IMR-90 (cell line): ENCODE measurements at regions not wholly inside any gene's neighbourhood (a gene's known extent, or its start where the extent isn't known, plus 50 kb on each side); places are given as distances from the start of the nearest gene placed in this dataset.

Experiments used
- ATAC-seq: fragments of 200-7000 bp; cut with Tn5 transposase; 2 replicates; pipeline ENCODE4 v1.9.1; 2020; ENCODE audit warnings: low read depth, mild to moderate bottlenecking, moderate library complexity
- BruUV-seq: library from RNA; stranded (reverse); fragments of 400-500 nt; replicated peaks from 2 replicates; lab custom pipeline; 2021; lab: Mats Ljungman, UMichigan
- CTCF ChIA-PET: fragments of 300-600 bp; formaldehyde crosslinking; extraction: SDS; loops from one replicate; lab custom pipeline; 2021; ENCODE audit warnings: antibody characterized with exemption; lab: Yijun Ruan, JAX
- POLR2A ChIA-PET: fragments of 300-600 bp; sonication (Branson Sonifier 250); formaldehyde crosslinking; loops from one replicate; lab custom pipeline; 2022; ENCODE audit warnings: antibody characterized with exemption; ENCODE audit not compliant: unreplicated experiment; lab: Charles Lee
- DNase-seq: peaks from one replicate; pipeline ENCODE4 v3.0.0; 2013
- H2AFZ ChIP-seq: replicated peaks from 2 replicates; pipeline ENCODE3; 2013; ENCODE audit warnings: low read length, mild to moderate bottlenecking; ENCODE audit not compliant: poor library complexity
- H2AK5ac ChIP-seq: 2 replicates; pipeline ENCODE4 v1.6.1; 2013; ENCODE audit warnings: low read depth, low read length, inconsistent platforms
- H2AK9ac ChIP-seq: replicated peaks from 2 replicates; pipeline ENCODE3; 2013; ENCODE audit warnings: mild to moderate bottlenecking, low read depth, low read length, moderate library complexity; ENCODE audit not compliant: poor library complexity
- H2BK120ac ChIP-seq: 2 replicates; pipeline ENCODE4 v1.6.1; 2013; ENCODE audit warnings: low read depth, low read length, inconsistent platforms
- H2BK15ac ChIP-seq: 3 replicates; pipeline ENCODE4 v1.6.1; 2013; ENCODE audit warnings: low read depth, low read length, inconsistent platforms
- H2BK20ac ChIP-seq: 2 replicates; pipeline ENCODE4 v1.6.1; 2013; ENCODE audit warnings: low read depth, mild to moderate bottlenecking, inconsistent platforms, low read length, moderate library complexity
- H2BK5ac ChIP-seq: 2 replicates; pipeline ENCODE4 v1.6.1; 2013; ENCODE audit warnings: mild to moderate bottlenecking, low read depth, low read length, inconsistent platforms; ENCODE audit not compliant: poor library complexity, severe bottlenecking
- H3K14ac ChIP-seq: replicated peaks from 2 replicates; pipeline ENCODE4 v1.6.1; 2013; ENCODE audit warnings: low read depth, low read length, inconsistent platforms
- H3K18ac ChIP-seq: 2 replicates; pipeline ENCODE4 v1.6.1; 2013; ENCODE audit warnings: low read depth, low read length, control low read depth
- H3K23ac ChIP-seq: 2 replicates; pipeline ENCODE4 v1.6.1; 2013; ENCODE audit warnings: low read depth, low read length, inconsistent platforms
- H3K27ac ChIP-seq: 2 replicates; pipeline ENCODE4 v1.5.1; 2013; ENCODE audit warnings: mild to moderate bottlenecking, control low read depth, low read length; ENCODE audit not compliant: insufficient read depth
- H3K27me3 ChIP-seq: 2 replicates; pipeline ENCODE4 v1.6.1; 2013; ENCODE audit warnings: low read length; ENCODE audit not compliant: control insufficient read depth, insufficient read depth
- H3K36me3 ChIP-seq: 2 replicates; pipeline ENCODE4 v1.6.1; 2013; ENCODE audit warnings: low read length, mixed read lengths; ENCODE audit not compliant: control insufficient read depth, insufficient read depth
- H3K4ac ChIP-seq: 2 replicates; pipeline ENCODE4 v1.6.1; 2013; ENCODE audit warnings: low read depth, low read length, inconsistent platforms
- H3K4me1 ChIP-seq: 2 replicates; pipeline ENCODE4 v1.6.1; 2013; ENCODE audit warnings: low read length, mixed read lengths; ENCODE audit not compliant: control insufficient read depth, insufficient read depth
- H3K4me2 ChIP-seq: 2 replicates; pipeline ENCODE4 v1.6.1; 2013; ENCODE audit warnings: low read depth, mild to moderate bottlenecking, control low read depth, low read length, moderate library complexity
- H3K4me3 ChIP-seq: 2 replicates; pipeline ENCODE4 v1.5.1; 2013; ENCODE audit warnings: low read depth, mild to moderate bottlenecking, control low read depth, low read length, moderate library complexity; ENCODE audit not compliant: insufficient read depth
- H3K56ac ChIP-seq: 2 replicates; pipeline ENCODE4 v1.6.1; 2013; ENCODE audit warnings: low read length, inconsistent platforms; ENCODE audit not compliant: insufficient read depth; ENCODE audit errors: extremely low read depth
- H3K79me1 ChIP-seq, 2 experiments: 2 replicates each; pipeline ENCODE4 v1.6.1; 2013; ENCODE audit warnings: low read length in 2 of 2, inconsistent platforms in 1 of 2, low read depth in 1 of 2
- H3K9ac ChIP-seq: 2 replicates; pipeline ENCODE4 v1.6.1; 2013; ENCODE audit warnings: low read depth, low read length, control low read depth
- H3K9me1 ChIP-seq: 2 replicates; pipeline ENCODE4 v1.6.1; 2013; ENCODE audit warnings: low read length, inconsistent platforms; ENCODE audit not compliant: insufficient read depth
- H3K9me3 ChIP-seq: 2 replicates; pipeline ENCODE4 v1.6.1; 2013; ENCODE audit warnings: low read length; ENCODE audit not compliant: control insufficient read depth, insufficient read depth
- H4K20me1 ChIP-seq: 2 replicates; pipeline ENCODE4 v1.6.1; 2013; ENCODE audit warnings: low read length, inconsistent platforms; ENCODE audit not compliant: insufficient read depth
- H4K5ac ChIP-seq: 2 replicates; pipeline ENCODE4 v1.6.1; 2013; ENCODE audit warnings: mild to moderate bottlenecking, low read depth, low read length, control low read depth
- H4K8ac ChIP-seq, 2 experiments: 2 replicates each; pipeline ENCODE4 v1.6.1; 2013; ENCODE audit warnings: low read depth in 2 of 2, low read length in 2 of 2, control low read depth in 1 of 2, inconsistent platforms in 1 of 2
- H4K91ac ChIP-seq: 2 replicates; pipeline ENCODE4 v1.6.1; 2013; ENCODE audit warnings: low read depth, low read length, inconsistent platforms; ENCODE audit not compliant: insufficient read depth
- CEBPB ChIP-seq: IDR thresholded peaks from 2 replicates; pipeline ENCODE4 v1.6.1; 2012; ENCODE audit warnings: low read depth, low read length, improper control_type of control experiment
- dilution Hi-C: fragments of 300-500 bp; cut with HindIII; formaldehyde crosslinking; loops from one replicate; pipeline ENCODE4 v1.14.3; 2018; ENCODE audit warnings: low sequenced_read_pairs; ENCODE audit not compliant: unreplicated experiment
- in situ Hi-C: fragments of 300-500 bp; cut with MboI; formaldehyde crosslinking; loops from 3 replicates; pipeline ENCODE4 v1.14.3; 2019; ENCODE audit warnings: low sequenced_read_pairs, inconsistent platforms, mixed read lengths
- intact Hi-C: fragments of 100-400 bp; cut with micrococcal nuclease; formaldehyde crosslinking; loops from 2 replicates; pipeline ENCODE4 v1.10.0; 2022
- TF ChIP-seq, protein P1 (sequence below): fragments of 150-350 bp; IDR thresholded peaks from 2 replicates; pipeline ENCODE4 v1.6.1; 2017; ENCODE audit warnings: mild to moderate bottlenecking, antibody characterized with exemption, low read length, low read depth

- Histone ChIP-seq H3K9me1 (no peaks in the 10 kb centered on the region), H4K91ac (no peak overlapping the region), H3K56ac (no peak overlapping the region), H4K8ac (no peak overlapping the region), H2BK20ac (no peak overlapping the region), H2AK5ac (no peak overlapping the region), H3K4me2 (no peak overlapping the region), H3K36me3 (no peaks in the 10 kb centered on the region), H3K27me3 (no peaks in the 10 kb centered on the region), H3K4me1 (no peaks in the 10 kb centered on the region), H2BK15ac (no peak overlapping the region), H3K23ac (no peak overlapping the region), H3K79me1 (no peaks in the 10 kb centered on the region), H2AFZ (no peak overlapping the region), H3K9me3 (no peaks in the 10 kb centered on the region; the same call in 1 of the 2 replicates), H3K14ac (no peak overlapping the region), H3K18ac (no peak overlapping the region), H4K20me1 (no peaks in the 10 kb centered on the region), H3K4me3 (no peak overlapping the region), H3K9ac (no peak overlapping the region), H3K27ac (no peak overlapping the region), H3K4ac (no peak overlapping the region), H2BK120ac (no peak overlapping the region), H4K5ac (no peak overlapping the region), H2BK5ac (no peak overlapping the region), H2AK9ac (no peak overlapping the region)
- dilution Hi-C loops (no loop called here), intact Hi-C loops (no loop called here), in situ Hi-C loops (no loop called here)
- ChIA-PET POLR2A (no interaction called here), CTCF (interaction anchor here (0.7 kb wide), 1 partner anchor 153 kb away, joined by 3 read pairs; no protein-coding TSS in a partner anchor)
- no TSS peak for BruUV-seq
- TF ChIP-seq CEBPB: peak; percentile 67
- TF ChIP-seq, protein P1, sequence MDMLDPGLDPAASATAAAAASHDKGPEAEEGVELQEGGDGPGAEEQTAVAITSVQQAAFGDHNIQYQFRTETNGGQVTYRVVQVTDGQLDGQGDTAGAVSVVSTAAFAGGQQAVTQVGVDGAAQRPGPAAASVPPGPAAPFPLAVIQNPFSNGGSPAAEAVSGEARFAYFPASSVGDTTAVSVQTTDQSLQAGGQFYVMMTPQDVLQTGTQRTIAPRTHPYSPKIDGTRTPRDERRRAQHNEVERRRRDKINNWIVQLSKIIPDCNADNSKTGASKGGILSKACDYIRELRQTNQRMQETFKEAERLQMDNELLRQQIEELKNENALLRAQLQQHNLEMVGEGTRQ: no peak
- DNase-seq: no peak
- ATAC-seq: no peak
Measured at GRCh38 chr2:147260241-147260640, 584.6 kb upstream of the ACVR2A start.
